Neural progenitor cell (in vitro differentiated cells): ENCODE measurements at regions not wholly inside any gene's neighbourhood (a gene's known extent, or its start where the extent isn't known, plus 50 kb on each side); places are given as distances from the start of the nearest gene placed in this dataset.

Experiments
- EZH2 ChIP-seq: fragments of 200-600 bp; sonication (generic); IDR thresholded peaks from 2 replicates; pipeline ENCODE4 v1.6.1; 2017; ENCODE audit warnings: antibody characterized with exemption, mild to moderate bottlenecking, moderate library complexity
- TF ChIP-seq, protein P1 (sequence below): fragments of 200-600 bp; sonication (generic); IDR thresholded peaks from 2 replicates; pipeline ENCODE4 v1.5.1; 2017; ENCODE audit warnings: antibody characterized with exemption, mild to moderate bottlenecking

- TF ChIP-seq, protein P1, sequence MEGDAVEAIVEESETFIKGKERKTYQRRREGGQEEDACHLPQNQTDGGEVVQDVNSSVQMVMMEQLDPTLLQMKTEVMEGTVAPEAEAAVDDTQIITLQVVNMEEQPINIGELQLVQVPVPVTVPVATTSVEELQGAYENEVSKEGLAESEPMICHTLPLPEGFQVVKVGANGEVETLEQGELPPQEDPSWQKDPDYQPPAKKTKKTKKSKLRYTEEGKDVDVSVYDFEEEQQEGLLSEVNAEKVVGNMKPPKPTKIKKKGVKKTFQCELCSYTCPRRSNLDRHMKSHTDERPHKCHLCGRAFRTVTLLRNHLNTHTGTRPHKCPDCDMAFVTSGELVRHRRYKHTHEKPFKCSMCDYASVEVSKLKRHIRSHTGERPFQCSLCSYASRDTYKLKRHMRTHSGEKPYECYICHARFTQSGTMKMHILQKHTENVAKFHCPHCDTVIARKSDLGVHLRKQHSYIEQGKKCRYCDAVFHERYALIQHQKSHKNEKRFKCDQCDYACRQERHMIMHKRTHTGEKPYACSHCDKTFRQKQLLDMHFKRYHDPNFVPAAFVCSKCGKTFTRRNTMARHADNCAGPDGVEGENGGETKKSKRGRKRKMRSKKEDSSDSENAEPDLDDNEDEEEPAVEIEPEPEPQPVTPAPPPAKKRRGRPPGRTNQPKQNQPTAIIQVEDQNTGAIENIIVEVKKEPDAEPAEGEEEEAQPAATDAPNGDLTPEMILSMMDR, result no peak
- no peak for TF ChIP-seq EZH2
Measured at GRCh38 chr13:38008636-38009035, 139.1 kb upstream of the TRPC4 start.
